ENCODE measurements at regions not wholly inside any gene's neighbourhood (a gene's known extent, or its start where the extent isn't known, plus 50 kb on each side); places are given as distances from the start of the nearest gene placed in this dataset.

DNA sequence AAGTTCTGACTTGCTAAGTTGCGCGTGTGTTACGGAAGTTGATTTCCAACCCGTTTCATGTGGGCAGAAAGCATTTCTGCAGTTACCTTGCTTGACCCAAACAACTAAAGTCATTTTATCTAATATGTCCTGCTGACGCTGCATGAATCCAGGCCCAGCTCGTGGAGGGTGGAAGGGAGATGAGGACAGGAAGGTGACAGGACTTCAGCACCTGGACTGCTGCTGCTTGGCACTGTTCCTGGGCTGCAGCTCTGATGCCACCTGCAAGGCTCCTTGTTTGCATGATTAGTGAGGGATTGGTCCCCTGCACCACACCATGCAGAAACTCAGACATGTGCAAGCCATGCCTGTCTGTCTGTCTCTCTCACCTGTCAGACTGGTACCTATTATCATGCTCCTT lies 198.4 kb downstream of the PRDM2 start:
- ATAC-seq (no peak), DNase-seq (no peak)
- TF ChIP-seq, protein P1, sequence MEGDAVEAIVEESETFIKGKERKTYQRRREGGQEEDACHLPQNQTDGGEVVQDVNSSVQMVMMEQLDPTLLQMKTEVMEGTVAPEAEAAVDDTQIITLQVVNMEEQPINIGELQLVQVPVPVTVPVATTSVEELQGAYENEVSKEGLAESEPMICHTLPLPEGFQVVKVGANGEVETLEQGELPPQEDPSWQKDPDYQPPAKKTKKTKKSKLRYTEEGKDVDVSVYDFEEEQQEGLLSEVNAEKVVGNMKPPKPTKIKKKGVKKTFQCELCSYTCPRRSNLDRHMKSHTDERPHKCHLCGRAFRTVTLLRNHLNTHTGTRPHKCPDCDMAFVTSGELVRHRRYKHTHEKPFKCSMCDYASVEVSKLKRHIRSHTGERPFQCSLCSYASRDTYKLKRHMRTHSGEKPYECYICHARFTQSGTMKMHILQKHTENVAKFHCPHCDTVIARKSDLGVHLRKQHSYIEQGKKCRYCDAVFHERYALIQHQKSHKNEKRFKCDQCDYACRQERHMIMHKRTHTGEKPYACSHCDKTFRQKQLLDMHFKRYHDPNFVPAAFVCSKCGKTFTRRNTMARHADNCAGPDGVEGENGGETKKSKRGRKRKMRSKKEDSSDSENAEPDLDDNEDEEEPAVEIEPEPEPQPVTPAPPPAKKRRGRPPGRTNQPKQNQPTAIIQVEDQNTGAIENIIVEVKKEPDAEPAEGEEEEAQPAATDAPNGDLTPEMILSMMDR (IDR thresholded peaks at IDR 0.05): no peak
- H3K27ac ChIP-seq: no peak overlapping the region
- no peak overlapping the region for H3K4me3 ChIP-seq
- H3K36me3 ChIP-seq: no peaks in the 10 kb centered on the region
- H3K4me1 ChIP-seq: peaks cover 0 to 3% of the 10 kb centered on the region in 2 donors
- peaks cover 0 to 36% of the 10 kb centered on the region in 2 donors for H3K27me3 ChIP-seq
- no peaks in the 10 kb centered on the region for H3K9me3 ChIP-seq
- intact Hi-C loops (cut with DNase I): no loop called here

DNA sequence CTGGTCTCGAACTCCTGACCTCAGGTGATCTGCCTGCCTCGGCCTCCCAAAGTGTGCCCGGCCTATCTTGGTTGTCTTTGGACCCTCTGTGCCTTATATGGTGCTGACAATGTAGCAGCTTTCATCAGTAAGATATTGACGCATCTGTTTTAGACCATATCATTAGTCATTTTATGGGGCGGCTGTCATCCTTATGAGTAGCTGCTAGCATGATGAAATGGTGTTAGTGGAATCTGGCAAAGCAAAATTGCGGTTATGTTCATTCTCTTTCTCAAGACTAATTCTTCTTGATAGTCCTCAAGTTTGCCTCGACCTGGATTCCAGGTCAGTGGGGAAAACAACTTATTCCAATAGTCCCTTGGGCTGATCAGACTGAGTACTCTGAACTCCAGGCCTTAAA lies 199.9 kb downstream of the PRDM2 start:
- DNase-seq (no peak), ATAC-seq (no peak)
- Histone ChIP-seq H3K27me3 (peaks cover 0 to 22% of the 10 kb centered on the region in 2 donors), H3K36me3 (no peaks in the 10 kb centered on the region), H3K4me1 (peaks cover 0 to 3% of the 10 kb centered on the region in 2 donors), H3K27ac (no peak overlapping the region), H3K9me3 (peaks cover 0 to 5% of the 10 kb centered on the region in 2 donors), H3K4me3 (no peak overlapping the region)
- TF ChIP-seq, protein P1 (IDR thresholded peaks at IDR 0.05): no peak
- intact Hi-C loops (cut with DNase I): no loop called here

DNA sequence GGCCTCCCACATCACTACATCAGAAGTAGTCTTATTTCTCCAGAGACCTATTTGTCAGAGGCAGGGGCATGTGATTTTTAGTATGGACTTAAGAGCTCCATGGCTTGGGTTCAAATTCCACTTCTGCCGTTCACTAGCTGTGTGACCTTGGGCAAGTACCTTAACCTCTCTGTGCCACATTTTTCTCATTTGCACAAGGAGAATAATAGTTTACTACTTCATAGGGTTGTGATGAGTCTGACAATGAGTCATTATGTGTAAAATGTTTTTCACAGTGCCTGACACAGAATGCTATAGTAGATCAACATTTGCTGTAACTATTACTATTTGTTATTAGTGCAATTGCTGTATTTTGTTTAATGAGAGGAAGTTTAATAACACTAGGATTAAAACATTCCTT lies 200.6 kb downstream of the PRDM2 start:
- Histone ChIP-seq H3K4me3 (no peak overlapping the region), H3K27ac (no peak overlapping the region), H3K9me3 (peaks cover 0 to 5% of the 10 kb centered on the region in 2 donors), H3K4me1 (peaks cover 0 to 3% of the 10 kb centered on the region in 2 donors), H3K36me3 (no peaks in the 10 kb centered on the region), H3K27me3 (peaks cover 0 to 16% of the 10 kb centered on the region in 2 donors)
- no peak for ATAC-seq
- DNase-seq: no peak
- intact Hi-C loops (cut with DNase I): no loop called here
- TF ChIP-seq, protein P1 (IDR thresholded peaks at IDR 0.05): no peak

DNA sequence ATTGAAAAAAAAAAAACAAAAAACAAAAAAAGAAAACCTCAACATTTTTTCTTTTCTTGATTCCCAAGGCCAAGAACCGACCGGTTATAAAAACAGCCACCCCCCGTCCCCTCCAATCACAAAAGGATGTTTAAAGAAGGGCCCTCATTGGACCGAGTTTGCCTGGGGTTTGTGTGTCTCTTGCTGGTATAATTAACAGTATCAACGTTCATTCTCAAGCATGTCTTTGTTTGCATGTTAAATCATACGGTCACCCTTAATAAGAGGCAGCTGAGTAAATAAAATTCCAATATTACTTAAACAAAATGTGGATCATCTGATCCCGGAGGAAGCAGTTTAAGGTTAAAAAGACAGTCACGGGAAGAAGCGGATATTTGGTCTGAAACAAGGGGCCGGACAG lies 201.1 kb downstream of the PRDM2 start:
- Histone ChIP-seq H3K4me1 (peaks cover 0 to 3% of the 10 kb centered on the region in 2 donors), H3K36me3 (no peaks in the 10 kb centered on the region), H3K27me3 (peaks cover 0 to 16% of the 10 kb centered on the region in 2 donors), H3K4me3 (no peak overlapping the region), H3K27ac (no peak overlapping the region), H3K9me3 (peaks cover 0 to 5% of the 10 kb centered on the region in 2 donors)
- intact Hi-C loops (cut with DNase I): no loop called here
- DNase-seq: no peak
- TF ChIP-seq, protein P1 (IDR thresholded peaks at IDR 0.05): no peak
- ATAC-seq: peak; percentile 25

DNA sequence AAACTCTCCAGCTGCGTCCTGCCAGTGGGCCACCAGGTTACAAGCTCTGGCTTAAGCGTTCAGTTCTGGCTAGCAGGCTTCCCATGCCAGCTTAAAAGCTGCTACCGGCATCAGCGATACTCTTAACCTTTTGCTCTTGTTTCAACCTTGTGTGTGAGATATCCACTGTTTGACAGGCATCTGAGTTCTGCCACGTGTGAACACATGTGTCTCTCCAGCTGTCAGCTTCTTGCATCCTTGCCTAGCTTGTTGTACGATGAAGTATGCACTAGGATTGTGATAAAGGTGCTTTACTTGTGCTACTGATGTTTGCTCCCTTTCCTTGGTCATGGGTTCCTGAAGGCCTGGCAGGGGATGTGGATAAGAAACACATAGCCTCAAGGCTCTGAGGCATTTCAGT lies 201.6 kb downstream of the PRDM2 start:
- intact Hi-C loops (cut with DNase I): no loop called here

More for the DNA sequence above, 201.6 kb downstream of the PRDM2 start:
- H3K27me3 ChIP-seq: peaks cover 0 to 10% of the 10 kb centered on the region in 2 donors
- no peak overlapping the region for H3K4me3 ChIP-seq
- no peak overlapping the region for H3K27ac ChIP-seq
- no peak for DNase-seq
- H3K36me3 ChIP-seq: no peaks in the 10 kb centered on the region
- peaks cover 0 to 5% of the 10 kb centered on the region in 2 donors for H3K9me3 ChIP-seq
- TF ChIP-seq, protein P1 (IDR thresholded peaks at IDR 0.05): no peak
- peaks cover 0 to 3% of the 10 kb centered on the region in 2 donors for H3K4me1 ChIP-seq
- no peak for ATAC-seq
